GM04504 (cell line): ENCODE measurements at regions not wholly inside any gene's neighbourhood (a gene's known extent, or its start where the extent isn't known, plus 50 kb on each side); places are given as distances from the start of the nearest gene placed in this dataset.
"Not testable (repeated sequence)": the region's sequence is repeated elsewhere in the genome, so short reads cannot be mapped to it uniquely, and the experiment has no call there.

Experiments
- DNase-seq: peaks from one replicate; pipeline ENCODE4 v3.0.0-alpha.2; 2012; ENCODE audit warnings: low read depth

GRCh38 chr11:114938799-114939198, 260.5 kb downstream of the NXPE2 start:
- DNase-seq = no peak

DNA sequence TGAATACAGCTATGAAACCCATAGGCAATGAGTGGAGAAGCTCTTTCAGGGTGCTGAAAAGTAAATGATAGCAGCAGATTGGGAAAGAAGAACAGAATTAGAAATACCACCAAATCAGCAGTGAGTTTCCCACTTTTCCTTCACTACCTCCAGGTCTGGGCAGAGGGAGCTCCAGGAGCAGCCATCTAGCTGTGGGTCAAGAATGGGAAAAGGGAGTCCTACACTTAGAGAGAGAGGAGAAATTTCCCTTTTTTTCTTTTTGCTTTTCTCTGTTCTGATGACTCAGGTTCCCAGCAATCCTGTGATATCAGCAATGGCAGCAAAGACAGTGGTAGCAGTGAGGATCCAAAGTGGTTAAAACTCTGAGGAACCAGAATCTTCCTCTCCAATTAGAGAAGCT, 263.9 kb downstream of the NXPE2 start:
- no peak for DNase-seq

DNA sequence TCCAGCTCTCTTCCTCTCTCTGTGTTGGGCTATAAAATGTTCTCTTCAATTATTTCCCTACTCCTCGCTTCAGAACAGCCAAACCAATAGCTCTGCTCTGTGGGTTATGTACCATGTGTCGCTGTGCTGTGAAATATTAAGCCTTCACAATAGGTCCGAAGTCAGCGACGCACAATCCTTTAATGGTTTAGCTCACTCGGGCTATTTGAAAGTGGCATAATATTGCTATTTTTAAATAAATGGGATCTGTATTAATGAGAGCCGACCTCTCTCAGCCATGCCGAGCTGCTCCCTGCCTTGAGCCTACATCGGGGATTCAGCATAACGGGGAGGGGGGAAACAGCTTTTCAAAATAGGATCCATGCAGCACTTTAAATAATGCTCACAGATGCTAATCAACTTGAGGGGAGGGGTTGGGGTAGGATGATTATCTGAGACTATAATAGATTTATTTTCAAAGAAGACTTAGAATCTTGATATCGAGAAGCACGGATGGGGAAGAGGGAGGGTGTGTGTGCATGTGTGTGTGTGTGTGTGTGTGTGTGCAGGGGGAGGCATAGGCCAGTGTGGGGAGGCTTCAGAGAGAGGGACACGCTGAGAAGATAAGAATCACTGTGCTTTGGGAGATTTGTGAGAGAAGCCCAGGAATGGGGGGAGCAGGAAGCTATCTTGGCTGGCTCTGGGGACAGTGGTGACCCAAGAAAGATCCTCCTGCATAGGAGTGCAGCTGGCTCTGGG, 271.5 kb downstream of the NXPE2 start:
- no peak for DNase-seq

DNA sequence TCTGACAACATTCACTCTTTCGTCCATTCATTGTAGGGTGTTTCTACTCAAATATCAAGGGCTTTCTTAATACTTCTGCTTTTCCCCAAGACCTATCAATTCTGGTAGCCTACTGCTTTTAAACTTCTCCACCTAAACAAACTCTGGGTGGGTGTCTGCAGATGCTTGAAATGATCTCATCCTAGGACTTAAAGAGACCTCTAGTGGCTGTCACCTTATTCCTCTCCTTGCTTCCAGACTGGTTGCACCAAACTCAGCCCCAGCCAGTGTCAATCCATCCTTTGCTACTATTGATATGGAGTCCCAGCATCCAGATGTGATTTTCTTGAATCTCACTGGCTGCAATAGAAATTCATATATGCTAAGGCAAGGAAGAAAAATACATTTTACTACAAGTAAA, 274.7 kb downstream of the NXPE2 start:
- no peak for DNase-seq

DNA sequence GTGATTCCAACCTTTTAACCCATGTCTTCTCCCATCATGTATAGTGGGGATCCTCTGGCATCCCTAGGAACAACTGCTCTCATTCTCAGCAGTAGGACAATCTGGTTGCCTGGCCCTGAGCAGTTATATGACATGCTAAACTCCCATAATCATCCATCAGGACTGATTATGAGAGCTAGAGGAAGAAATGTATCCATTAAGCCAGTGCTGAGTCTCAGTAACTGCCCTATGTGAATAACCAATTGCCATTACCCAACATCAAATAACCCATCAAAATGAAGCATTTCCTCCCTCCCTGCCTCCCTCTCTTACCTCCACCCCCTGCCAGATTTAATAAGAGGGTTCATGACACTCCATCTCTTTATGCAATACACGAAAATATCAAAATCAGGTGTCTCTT, 277.6 kb downstream of the NXPE2 start:
- DNase-seq = no peak

- DNase-seq = no peak
Measured at GRCh38 chr11:114956566-114956965, 278.2 kb downstream of the NXPE2 start.

DNA sequence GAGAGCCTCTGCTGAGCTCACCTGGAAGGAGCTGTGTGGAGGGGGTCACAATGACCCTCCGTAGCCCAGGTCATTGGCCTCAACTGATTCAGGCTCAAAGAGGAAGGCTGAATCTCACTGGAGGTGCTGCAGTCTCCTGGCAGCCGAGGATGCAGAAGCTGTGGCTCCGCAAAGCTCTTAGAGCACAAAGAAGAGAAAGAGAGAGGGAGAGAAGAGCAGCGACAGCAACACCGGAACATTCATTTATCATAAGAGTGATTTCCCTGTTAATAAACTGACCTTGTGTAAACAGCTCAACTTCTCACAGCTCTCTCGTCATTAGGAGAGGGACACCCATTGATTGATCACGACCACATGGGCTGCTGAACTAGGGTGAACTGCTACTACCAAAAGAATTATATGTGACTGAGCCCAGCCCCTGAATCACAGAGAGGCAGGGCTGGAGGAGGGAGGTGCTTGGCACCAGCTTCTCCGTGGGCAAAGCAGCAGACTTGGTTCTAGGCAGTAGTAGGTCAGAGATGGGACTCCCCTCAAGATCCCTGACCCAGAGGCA, 281.7 kb downstream of the NXPE2 start:
- DNase-seq = no peak

DNA sequence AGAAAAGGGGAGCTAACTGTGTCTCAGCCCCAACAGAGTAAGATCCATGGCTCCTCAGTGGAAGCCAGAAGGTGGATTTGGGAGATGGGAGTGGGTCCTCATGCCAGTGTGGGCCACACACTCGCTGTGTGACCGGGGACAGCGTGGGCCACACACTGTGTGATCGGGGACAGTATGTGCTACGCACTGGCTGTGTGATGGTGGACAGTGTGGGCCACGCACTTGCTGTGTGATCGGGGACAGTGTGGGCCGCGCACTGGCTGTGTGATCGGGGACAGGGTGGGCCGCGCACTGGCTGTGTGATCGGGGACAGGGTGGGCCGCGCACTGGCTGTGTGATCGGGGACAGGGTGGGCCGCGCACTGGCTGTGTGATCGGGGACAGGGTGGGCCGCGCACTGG, 282.5 kb downstream of the NXPE2 start:
- not testable (repeated sequence) for DNase-seq

GRCh38 chr11:114964676-114965214, 286.4 kb downstream of the NXPE2 start:
- DNase-seq = no peak

GRCh38 chr11:114970927-114971645, 292.8 kb downstream of the NXPE2 start:
- DNase-seq = no peak

DNA sequence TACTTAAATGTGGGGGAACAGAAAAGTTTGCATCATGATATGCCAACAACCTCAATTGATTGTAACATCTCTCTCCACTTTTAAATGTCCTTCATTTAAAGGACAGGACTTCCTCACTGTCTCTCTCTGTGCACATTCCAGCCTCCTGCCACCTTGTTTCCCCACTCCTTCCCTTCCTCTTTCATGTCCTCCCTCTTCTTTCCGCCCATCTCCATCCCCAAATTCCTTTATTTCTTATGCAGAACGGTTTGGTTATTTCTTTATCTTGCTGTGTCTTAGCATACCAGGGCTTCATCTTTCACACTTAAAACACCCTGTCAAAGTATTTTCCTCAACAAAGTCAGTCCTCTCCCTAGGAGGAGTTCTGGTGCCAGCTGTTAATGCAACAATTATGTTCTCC, 293.8 kb downstream of the NXPE2 start:
- DNase-seq = no peak

GRCh38 chr11:114977651-114978050, 299.3 kb downstream of the NXPE2 start:
- DNase-seq = no peak

- DNase-seq = no peak
Measured at GRCh38 chr11:114982141-114982540, 303.8 kb downstream of the NXPE2 start.

DNA sequence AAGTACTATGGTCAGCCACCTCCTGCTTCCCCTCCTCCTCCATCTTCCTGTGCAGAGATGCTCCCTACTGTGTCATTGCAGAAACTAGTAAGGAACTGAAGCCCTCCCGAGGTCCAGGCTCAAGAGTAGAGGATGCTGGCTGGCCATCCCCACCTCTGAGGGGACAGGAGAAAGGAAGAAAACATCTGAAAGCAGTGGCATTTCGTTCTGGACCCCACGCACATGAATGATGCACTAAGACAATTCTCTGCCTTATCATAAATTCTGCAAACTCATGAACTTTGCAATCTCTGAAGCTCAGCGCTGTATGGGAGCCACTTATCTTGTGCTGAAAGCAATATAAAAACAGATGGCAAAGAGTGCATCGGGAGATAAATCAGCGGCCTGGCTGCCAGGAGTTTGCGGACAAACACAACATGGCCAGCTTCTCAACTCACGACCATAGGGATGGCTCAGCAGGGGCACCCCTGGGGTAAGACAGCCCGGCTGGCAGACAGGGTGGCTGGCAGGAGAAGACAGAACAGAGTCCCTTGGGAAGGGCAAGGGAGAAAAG, 306.4 kb downstream of the NXPE2 start:
- DNase-seq = no peak

DNA sequence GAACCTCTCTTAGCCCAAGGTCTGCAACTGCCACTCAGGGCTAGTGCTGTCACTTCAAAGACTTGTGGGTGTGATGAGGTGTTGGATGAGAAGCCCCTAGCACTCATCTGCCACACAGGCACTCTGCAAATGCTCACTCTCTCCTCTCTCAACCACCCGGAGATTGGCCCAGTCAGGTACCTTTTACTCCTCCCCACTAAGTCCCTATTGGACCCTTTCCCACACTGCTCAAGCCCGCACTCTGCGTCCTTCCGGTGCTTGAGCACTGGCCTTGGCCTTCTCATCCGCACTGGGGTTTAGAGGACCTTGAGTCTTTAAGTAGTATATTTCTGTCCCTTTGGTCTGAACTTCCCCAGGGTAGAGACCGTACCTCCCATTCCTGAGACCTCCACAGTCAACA, 308.0 kb downstream of the NXPE2 start:
- no peak for DNase-seq

GRCh38 chr11:114987186-114987760, 308.9 kb downstream of the NXPE2 start:
- DNase-seq = no peak

DNA sequence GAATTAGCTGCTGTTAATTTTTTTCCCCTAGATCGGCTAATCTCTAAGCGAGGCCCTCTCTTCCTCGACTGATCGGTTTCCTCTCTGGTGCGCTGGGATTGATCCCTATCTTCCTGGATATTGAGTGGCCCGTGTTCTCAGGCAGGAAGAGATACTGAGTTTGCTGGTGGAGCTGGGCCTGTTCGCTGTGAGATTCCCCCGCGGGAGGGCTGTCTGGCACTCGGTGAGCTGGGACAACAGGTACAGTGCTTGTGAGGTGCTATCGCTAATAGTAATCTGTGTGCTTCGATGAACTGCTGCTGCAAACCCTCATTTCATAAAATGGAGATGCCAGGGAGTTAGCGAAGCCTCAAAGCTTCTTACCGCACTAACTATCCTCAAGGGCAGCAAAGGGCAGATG, 310.3 kb downstream of the NXPE2 start:
- no peak for DNase-seq

DNA sequence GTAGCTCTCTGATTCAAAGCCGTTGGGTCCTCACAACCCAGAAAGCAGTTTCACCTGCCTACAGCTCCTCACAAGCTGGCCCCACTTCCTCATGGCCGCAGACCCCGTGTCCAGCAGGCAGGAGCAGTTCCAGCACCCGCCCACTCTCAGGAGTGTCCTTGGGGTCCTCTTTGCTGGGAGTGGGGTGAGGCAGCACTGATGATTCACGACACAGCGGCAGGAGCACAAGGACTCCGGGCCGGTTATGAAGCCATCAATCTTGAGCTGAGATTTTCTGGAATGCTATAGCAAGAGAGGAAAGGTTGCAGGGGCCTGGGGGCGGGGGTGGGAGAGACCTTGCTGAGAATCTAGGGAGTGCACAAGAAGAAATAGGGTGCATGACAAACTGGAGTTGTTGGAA, 311.2 kb downstream of the NXPE2 start:
- no peak for DNase-seq

- DNase-seq = no peak
Measured at GRCh38 chr11:115005663-115006062, 327.3 kb downstream of the NXPE2 start.

GRCh38 chr11:115007851-115008250, 329.5 kb downstream of the NXPE2 start:
- no peak for DNase-seq

DNA sequence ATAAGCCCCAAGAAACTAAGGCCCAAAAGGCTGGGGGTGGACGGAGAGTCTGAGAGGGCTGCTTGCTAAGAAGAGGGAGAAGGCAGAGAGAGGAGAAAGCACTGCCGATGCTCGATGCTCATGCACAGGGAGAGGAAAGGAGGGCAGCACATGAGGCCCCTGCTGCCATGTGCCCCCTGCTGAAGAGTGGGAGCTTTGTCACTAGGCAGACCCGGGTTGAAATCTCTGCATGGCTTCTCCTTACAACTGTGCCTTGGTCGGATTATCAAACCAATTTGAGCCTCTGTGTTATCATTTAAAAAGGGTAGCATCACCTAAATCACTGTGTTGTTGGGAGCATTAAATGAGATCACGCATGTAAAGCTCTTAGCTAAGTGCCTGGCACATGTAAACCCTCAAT, 330.5 kb downstream of the NXPE2 start:
- DNase-seq = no peak

DNA sequence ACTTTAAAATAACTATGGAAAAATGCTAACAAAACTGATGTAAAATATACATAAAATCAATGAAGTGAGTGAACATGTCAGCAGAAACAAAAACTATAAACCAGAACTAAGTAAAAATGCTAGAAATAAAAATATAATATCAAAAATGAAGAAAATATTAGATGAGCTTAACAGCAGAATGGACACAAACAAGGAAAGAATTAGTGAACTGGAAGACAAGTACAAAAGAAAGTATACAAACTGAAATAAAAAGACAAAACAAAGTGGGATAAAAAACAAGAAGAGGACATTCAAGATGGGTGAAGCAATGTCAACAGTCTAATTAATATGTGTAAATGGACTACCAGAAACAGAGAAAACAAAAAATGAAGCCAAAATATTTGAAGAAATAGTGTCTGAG, 339.2 kb downstream of the NXPE2 start:
- DNase-seq = no peak

DNA sequence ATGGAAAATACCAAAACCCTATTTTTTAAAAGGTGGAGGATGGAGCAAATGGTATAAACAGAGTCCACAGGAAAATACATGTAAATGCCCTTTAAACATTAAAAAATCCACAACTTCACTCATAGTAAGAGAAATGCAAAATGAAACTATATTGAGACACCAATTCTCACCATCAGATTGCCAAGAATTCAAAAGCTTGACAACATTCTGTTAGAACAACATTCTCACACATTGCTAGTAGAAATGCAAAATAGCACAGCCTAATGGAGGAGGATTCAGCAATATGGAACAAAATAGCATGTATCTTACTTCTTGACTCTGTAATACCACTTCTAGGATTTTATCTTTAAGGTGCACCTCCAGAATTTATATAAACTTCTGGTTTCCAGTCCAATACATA, 351.8 kb downstream of the NXPE2 start:
- DNase-seq = no peak
